GM19455 (cell line): ENCODE measurements at regions not wholly inside any gene's neighbourhood (a gene's known extent, or its start where the extent isn't known, plus 50 kb on each side); places are given as distances from the start of the nearest gene placed in this dataset.
"Not testable (repeated sequence)": the region's sequence is repeated elsewhere in the genome, so short reads cannot be mapped to it uniquely, and the experiment has no call there.

Experiments used
- ATAC-seq: cut with Tn5 transposase; IDR thresholded peaks from one replicate; pipeline ENCODE4 v1.9.1; 2021; ENCODE audit not compliant: unreplicated experiment

DNA sequence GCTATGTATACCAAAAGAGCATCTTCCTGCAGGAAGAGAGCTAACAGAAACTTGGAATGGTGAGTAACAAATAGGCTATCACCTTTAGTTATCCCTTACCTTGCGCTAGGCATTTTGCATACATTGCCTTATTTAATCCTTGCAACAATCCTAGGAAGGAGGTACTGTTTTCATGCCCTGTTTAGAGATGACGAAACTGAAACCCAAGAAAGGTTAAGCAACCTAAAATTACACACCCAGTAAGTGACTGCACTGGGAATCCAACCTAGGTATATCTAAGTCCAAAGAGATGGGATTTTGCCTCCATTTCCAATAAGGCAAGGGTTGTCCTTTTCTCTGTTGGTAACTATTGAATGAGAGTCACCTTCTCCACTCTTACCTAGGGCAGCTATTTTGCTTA is 144.5 kb downstream of the TM2D1 start:
- no peak for ATAC-seq

- ATAC-seq = no peak
Observed at GRCh38 chr1:61579802-61580201, 145.1 kb downstream of the TM2D1 start.

DNA sequence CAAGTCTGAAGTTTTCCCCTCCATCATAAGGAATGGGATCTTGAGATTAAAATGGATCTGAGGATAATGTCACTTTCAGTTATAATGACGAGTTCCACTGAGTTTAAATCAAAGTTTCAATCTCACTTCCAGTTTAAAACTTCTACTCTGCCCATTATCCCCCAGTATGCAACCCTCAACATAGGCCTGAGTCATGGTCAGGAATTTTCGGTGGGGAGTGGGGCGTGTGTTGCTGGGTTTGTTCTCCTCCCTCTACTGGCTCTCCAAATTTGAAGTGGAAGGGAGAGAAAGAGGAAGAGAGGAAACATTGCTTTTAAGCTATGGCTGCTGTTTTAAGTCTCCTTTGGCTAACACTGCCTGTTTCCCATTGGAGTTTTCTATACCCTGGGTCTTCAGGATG is 152.9 kb downstream of the TM2D1 start:
- ATAC-seq = no peak

DNA sequence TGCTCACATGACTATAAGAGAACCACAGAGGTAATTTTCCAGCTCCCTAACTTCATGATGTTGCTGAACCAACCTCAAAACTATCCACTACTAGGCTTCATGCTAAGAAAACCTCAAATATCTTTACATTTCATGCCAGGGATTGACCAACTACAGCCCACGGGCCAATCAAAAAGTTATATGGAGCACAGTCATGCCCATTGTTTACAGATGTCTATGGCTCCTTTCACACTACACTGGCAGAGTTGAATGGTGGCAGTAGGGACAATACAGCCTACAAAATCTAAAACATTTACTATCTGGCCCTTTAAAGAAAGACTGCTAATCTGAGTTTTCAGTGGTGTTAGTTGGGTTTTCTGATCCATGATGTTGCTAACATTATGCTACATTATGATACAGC is 154.8 kb downstream of the TM2D1 start:
- no peak for ATAC-seq

- no peak for ATAC-seq
Observed at GRCh38 chr1:61569303-61569621, 155.7 kb downstream of the TM2D1 start.

DNA sequence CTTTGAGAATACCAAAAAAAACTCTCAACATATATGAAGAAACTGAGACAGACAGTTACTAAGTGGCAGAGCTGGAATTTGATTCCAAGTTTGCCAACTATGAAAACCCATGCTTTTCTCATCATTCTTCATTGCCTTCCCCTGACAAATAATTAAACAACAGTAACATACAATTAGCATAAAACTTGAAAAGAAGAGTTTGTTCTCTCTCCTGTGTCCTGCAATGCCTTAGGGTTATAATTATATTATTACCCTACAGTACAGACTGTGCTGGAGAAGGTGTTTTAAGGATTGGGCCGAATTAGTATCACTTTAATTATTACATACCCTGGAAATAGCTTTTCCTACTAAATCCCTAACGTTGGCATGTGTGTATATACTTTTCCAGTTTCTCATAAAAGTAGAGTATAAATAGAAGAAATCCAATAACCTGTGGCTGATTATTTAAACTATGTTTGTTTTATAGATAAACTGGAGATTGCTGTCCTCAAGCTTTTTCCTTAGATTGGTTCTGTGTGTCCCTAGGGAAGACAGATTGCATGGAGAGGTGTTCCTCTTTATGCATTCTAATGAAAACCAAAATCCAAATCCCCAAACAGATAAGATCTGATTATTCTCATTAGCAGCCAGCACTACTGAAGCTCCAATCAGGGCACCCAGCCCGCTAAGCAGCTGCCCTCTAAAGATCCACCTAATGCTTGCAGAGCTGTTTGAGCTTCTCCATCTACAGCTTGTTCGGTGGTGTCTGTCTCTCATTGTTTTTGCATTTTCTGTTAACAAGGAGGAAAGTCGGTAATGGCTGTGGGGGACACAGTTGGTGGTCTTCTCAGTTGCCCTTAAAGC is 156.3 kb downstream of the TM2D1 start:
- ATAC-seq = no peak

- ATAC-seq = no peak
Observed at GRCh38 chr1:61566177-61566576, 158.8 kb downstream of the TM2D1 start.

GRCh38 chr1:61563611-61564010 is 161.3 kb downstream of the TM2D1 start:
- ATAC-seq = no peak

- ATAC-seq = no peak
Observed at GRCh38 chr1:61561666-61562065, 163.3 kb downstream of the TM2D1 start.

GRCh38 chr1:61560385-61560784 is 164.6 kb downstream of the TM2D1 start:
- no peak for ATAC-seq

DNA sequence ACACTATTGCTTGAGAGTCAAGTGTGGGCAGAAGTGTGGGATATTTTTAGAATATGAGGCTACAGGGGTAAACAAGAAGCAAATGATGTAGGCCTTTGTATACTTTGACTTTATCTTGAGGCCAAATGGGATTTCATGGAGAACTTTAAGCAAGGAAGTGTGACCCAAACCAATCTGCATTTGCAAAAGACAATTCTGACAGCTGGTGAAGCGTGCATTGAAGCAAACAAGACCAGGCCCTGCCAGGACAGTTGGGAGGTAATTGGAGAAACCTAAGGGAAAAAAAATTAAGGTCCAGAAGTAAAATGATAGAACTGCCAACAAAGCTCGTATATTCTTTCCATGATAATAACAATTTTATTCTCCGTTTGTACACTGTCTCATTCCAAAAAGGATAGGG is 168.3 kb downstream of the TM2D1 start:
- ATAC-seq = no peak

DNA sequence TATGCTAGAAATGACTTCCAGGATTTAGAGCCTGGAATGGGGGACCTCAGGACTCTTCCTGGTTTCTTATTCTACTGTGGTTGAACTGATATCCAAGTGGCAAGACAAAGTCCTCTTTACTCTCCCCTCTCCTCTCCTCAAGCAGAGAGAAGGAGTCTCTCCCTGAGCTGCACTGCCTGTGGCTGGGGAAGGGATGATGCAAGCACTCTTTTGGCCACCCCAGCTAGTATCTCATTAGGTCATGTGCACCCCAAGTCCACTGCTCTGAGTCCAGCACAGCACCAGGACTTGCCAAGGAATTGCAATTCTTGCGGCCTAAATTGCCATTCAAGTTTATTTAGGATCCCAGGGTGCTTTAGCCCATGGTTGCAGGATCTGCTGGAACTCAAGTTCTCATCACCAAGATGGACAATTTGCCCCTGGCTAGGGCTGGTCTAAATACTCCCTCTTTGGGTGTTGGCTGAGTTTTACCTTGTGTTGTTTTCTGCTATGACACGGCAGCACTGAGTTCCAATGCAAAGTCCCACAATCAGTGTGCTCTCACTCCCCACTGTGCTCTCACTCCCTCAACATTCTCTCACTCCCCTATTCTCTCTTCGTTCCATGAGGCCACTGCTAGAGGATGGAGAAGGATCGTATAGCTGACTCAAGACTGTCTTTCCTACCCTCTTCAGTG is 172.2 kb downstream of the TM2D1 start:
- no peak for ATAC-seq

- not testable (repeated sequence) for ATAC-seq
Observed at GRCh38 chr1:61547302-61547701, 177.6 kb downstream of the TM2D1 start.

DNA sequence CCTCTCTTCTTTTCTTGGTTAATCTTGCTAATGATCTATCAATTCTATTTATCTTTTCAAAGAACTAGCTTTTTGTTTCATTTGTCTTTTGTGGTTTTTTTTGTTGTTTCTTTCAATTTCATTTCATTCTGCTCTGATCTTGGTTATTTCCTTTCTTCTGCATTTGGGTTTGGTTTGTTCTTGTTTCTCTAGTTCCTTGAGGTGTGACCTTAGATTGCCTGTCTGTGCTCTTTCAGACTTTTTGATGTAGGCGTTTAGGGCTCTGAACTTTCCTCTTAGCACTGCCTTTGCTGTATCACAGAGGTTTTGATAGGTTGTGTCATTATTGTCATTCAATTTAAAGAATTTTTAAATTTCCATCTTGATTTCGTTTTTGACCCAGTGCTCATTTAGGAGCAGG is 180.1 kb downstream of the TM2D1 start:
- ATAC-seq = not testable (repeated sequence)

- ATAC-seq = not testable (repeated sequence)
Observed at GRCh38 chr1:61543498-61543897, 181.4 kb downstream of the TM2D1 start.

- ATAC-seq = no peak
Observed at GRCh38 chr1:61539720-61540462, 185.1 kb downstream of the TM2D1 start.

DNA sequence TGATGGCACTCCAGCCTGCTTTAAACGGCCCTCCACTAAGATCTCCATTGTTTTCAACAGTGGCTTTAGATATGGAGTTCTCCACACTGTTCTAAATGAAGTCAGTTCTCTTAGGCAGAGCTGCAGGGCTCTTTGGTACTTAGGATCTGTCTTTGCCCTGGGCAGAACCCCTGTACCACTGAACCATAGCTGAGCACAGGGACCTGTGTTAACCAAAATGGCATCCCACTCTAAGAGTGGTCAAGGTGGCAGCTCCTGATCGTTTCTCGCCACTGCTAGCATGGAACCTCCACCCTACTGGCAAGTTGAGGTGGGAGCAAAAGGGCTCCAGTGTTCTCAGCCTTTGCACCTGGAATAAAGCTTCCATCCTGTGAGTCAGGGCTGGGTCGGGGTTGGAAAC is 186.7 kb downstream of the TM2D1 start:
- no peak for ATAC-seq

- ATAC-seq = no peak
Observed at GRCh38 chr1:61536174-61537108, 188.5 kb downstream of the TM2D1 start.

GRCh38 chr1:61534847-61535246 is 190.1 kb downstream of the TM2D1 start:
- ATAC-seq = no peak

DNA sequence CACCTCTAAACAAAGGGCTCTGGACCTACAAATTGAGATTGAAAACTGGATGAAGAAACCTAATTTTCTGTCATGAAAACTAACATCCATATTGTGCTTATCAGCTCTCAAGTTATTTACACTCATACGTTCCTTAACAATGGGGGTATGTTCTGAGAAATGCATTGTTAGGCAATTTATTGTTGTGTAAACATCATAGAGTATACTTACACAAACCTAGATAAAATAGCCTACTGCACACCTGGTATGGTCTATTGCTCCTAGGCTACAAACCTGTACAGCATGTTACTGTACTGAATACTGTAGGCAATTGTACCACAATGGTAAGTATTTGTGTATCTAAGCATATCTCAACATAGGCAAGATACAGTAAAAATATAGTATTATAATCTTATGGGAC is 191.4 kb downstream of the TM2D1 start:
- no peak for ATAC-seq

GRCh38 chr1:61531716-61532115 is 193.2 kb downstream of the TM2D1 start:
- ATAC-seq = no peak
